ENCODE measurements at regions not wholly inside any gene's neighbourhood (a gene's known extent, or its start where the extent isn't known, plus 50 kb on each side); places are given as distances from the start of the nearest gene placed in this dataset.

DNA sequence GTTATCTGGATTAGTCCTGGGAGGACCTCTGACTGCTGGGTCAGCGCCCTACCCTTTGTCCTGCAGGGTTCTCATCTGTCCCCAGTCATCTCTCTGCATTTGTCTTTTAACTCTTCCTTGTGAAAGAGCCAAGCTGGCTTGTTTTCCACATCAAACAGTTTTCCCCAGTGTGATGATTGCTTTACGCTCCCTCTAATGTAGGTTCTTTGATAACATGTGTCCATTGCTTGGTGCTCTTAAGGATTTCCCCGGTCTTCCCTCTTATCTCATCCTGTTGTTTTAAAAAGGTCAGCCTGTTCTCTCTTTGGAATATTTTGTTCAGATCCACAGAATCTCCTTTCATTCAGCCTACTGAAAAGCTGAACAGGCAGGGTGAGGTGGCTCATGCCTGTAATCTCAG lies 792.1 kb upstream of the RAB6C start:
- 86% methylated on average over 3 of the region's 3 CpGs for WGBS, 2 donors
- no peak for DNase-seq
- TF ChIP-seq POLR2A (IDR thresholded peaks at IDR 0.05) (no peak), CTCF (IDR thresholded peaks at IDR 0.05) (no peak)

GRCh38 chr2:129188451-129188850 lies 791.0 kb upstream of the RAB6C start:
- Histone ChIP-seq H3K36me3 (no peaks in the 10 kb centered on the region), H3K27ac (no peak overlapping the region), H3K4me1 (peaks cover 17 to 25% of the 10 kb centered on the region in 2 donors), H3K9me3 (no peaks in the 10 kb centered on the region), H3K4me3 (replicated peaks in 1 of 3) (no peak overlapping the region), H3K27me3 (no peaks in the 10 kb centered on the region)
- TF ChIP-seq CTCF (IDR thresholded peaks at IDR 0.05) (no peak), POLR2A (IDR thresholded peaks at IDR 0.05) (no peak)
- intact Hi-C loops (cut with DNase I), result no loop called here
- no peak for DNase-seq
- 95% methylated on average over 9 of the region's 9 CpGs for WGBS, 2 donors

More for the DNA sequence above, 792.1 kb upstream of the RAB6C start:
- no peaks in the 10 kb centered on the region for H3K36me3 ChIP-seq
- intact Hi-C loops (cut with DNase I), result no loop called here
- peaks cover 6 to 14% of the 10 kb centered on the region in 2 donors for H3K4me1 ChIP-seq
- H3K9me3 ChIP-seq, result no peaks in the 10 kb centered on the region
- no peaks in the 10 kb centered on the region for H3K27me3 ChIP-seq
- no peak overlapping the region for H3K27ac ChIP-seq
- H3K4me3 ChIP-seq (replicated peaks in 1 of 3), result no peak overlapping the region

DNA sequence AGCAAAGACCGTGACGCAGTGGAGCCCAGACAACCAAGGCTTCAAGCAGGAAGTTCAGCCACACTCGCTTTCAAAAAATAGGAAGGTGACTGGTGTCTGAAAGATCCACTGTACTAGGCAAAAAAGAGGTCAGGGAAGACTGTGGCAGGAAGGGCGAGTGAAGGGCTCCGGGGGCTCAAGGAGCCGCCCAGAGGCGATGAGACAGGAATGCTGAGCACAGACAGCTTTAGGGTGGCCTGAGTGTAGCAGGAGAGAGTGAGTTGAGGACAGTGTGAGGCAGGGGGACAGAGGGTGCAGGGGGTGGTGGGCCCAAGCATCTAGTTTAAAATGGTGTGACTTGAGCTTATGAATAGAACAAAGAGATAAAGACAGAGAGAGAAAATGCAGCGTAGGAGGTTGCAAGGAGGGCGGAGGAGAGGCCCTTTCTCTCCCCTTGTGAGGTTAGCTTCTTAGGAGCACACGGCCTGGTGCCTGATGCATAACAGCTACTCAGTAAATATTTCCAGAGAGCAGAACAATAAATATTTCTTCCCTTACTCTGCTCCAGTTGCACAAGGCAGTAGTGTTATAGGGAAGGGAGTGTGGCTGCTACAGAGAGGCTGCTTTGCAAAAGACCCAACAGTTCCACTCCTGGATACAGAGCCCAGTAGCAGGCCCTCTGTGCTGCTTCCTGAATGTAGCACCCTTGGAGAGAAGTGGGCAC lies 789.7 kb upstream of the RAB6C start:
- Histone ChIP-seq H3K4me1 (peaks cover 20 to 28% of the 10 kb centered on the region in 2 donors), H3K9me3 (no peaks in the 10 kb centered on the region), H3K4me3 (replicated peaks in 1 of 3) (no peak overlapping the region), H3K27me3 (no peaks in the 10 kb centered on the region), H3K36me3 (no peaks in the 10 kb centered on the region), H3K27ac (no peak overlapping the region)
- WGBS, 2 donors, result 85 to 89% methylated on average over 10 of the region's 10 CpGs
- TF ChIP-seq POLR2A (IDR thresholded peaks at IDR 0.05), result no peak
- no peak for TF ChIP-seq CTCF (IDR thresholded peaks at IDR 0.05)
- intact Hi-C loops (cut with DNase I), result no loop called here
- no peak for DNase-seq

GRCh38 chr2:129190494-129190893 lies 789.0 kb upstream of the RAB6C start:
- intact Hi-C loops (cut with DNase I), result no loop called here
- peaks cover 20 to 28% of the 10 kb centered on the region in 2 donors for H3K4me1 ChIP-seq
- 96 to 97% methylated on average over 6 of the region's 6 CpGs for WGBS, 2 donors
- DNase-seq, result no peak
- H3K4me3 ChIP-seq (replicated peaks in 1 of 3), result no peak overlapping the region
- H3K9me3 ChIP-seq, result no peaks in the 10 kb centered on the region
- TF ChIP-seq CTCF (IDR thresholded peaks at IDR 0.05) (no peak), POLR2A (IDR thresholded peaks at IDR 0.05) (no peak)
- no peak overlapping the region for H3K27ac ChIP-seq
- no peaks in the 10 kb centered on the region for H3K36me3 ChIP-seq
- H3K27me3 ChIP-seq, result no peaks in the 10 kb centered on the region

GRCh38 chr2:129191530-129191929 lies 787.9 kb upstream of the RAB6C start:
- Histone ChIP-seq H3K4me1 (peaks cover 20 to 28% of the 10 kb centered on the region in 2 donors), H3K27ac (no peak overlapping the region), H3K4me3 (replicated peaks in 1 of 3) (no peak overlapping the region), H3K9me3 (no peaks in the 10 kb centered on the region), H3K36me3 (no peaks in the 10 kb centered on the region), H3K27me3 (no peaks in the 10 kb centered on the region)
- 80 to 81% methylated on average over 4 of the region's 4 CpGs for WGBS, 2 donors
- intact Hi-C loops (cut with DNase I), result no loop called here
- TF ChIP-seq POLR2A (IDR thresholded peaks at IDR 0.05) (no peak), CTCF (IDR thresholded peaks at IDR 0.05) (no peak)
- no peak for DNase-seq

All from thyroid gland (tissue), 4 donors.